GM12892 (cell line): ENCODE measurements at regions not wholly inside any gene's neighbourhood (a gene's known extent, or its start where the extent isn't known, plus 50 kb on each side); places are given as distances from the start of the nearest gene placed in this dataset.

Source experiments
- POLR2A ChIP-seq: IDR thresholded peaks from 2 replicates; pipeline ENCODE4 v1.6.1; 2011; ENCODE audit warnings: low read depth, low read length, control low read depth
- POLR2AphosphoS5 ChIP-seq: IDR thresholded peaks from 2 replicates; pipeline ENCODE4 v1.6.1; 2011; ENCODE audit warnings: low read depth, low read length, control low read depth
- TAF1 ChIP-seq: IDR thresholded peaks from 2 replicates; pipeline ENCODE4 v1.6.1; 2011; ENCODE audit warnings: low read depth, mild to moderate bottlenecking, control low read depth, low read length, borderline replicate concordance

- TF ChIP-seq POLR2A (no peak), POLR2AphosphoS5 (no peak), TAF1 (no peak)
Measured at GRCh38 chr12:98409548-98409947, 105.8 kb upstream of the TMPO start.
